HFF-Myc (cell line): ENCODE measurements at regions not wholly inside any gene's neighbourhood (a gene's known extent, or its start where the extent isn't known, plus 50 kb on each side); places are given as distances from the start of the nearest gene placed in this dataset.
"Not testable (repeated sequence)": the region's sequence is repeated elsewhere in the genome, so short reads cannot be mapped to it uniquely, and the experiment has no call there.

Experiments
- DNase-seq: peaks from one replicate; pipeline ENCODE4 v3.0.0-alpha.2; 2011; ENCODE audit warnings: low read depth; ENCODE audit errors: extremely low read depth
- H3K4me3 ChIP-seq: replicated peaks from 2 replicates; pipeline ENCODE4 v1.5.1; 2011; ENCODE audit warnings: low read depth, mild to moderate bottlenecking, control low read depth, low read length
- TF ChIP-seq, protein P1 (sequence below): IDR thresholded peaks from 2 replicates; pipeline ENCODE4 v1.5.1; 2012; ENCODE audit warnings: mild to moderate bottlenecking, low read depth, low read length, control low read depth; ENCODE audit errors: missing control alignments

DNA sequence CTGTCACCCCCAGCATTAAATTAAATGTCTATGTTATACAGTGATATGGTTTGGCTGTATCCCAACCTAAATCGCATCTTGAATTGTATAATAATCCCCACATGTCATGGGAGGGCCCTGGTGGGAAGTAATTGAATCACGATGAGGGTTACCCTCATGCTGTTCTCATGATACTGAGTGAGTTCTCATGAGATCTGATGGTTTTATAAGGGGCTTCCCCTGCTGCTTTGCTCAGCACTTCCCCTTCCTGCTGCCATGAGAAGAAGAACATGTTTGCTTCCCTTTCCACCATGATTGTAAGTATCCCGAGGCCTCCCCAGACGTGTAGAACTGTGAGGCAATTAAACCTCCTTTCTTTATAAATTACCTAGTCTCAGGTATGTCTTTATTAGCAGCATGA is 445.7 kb downstream of the MRPL39 start:
- TF ChIP-seq, protein P1, sequence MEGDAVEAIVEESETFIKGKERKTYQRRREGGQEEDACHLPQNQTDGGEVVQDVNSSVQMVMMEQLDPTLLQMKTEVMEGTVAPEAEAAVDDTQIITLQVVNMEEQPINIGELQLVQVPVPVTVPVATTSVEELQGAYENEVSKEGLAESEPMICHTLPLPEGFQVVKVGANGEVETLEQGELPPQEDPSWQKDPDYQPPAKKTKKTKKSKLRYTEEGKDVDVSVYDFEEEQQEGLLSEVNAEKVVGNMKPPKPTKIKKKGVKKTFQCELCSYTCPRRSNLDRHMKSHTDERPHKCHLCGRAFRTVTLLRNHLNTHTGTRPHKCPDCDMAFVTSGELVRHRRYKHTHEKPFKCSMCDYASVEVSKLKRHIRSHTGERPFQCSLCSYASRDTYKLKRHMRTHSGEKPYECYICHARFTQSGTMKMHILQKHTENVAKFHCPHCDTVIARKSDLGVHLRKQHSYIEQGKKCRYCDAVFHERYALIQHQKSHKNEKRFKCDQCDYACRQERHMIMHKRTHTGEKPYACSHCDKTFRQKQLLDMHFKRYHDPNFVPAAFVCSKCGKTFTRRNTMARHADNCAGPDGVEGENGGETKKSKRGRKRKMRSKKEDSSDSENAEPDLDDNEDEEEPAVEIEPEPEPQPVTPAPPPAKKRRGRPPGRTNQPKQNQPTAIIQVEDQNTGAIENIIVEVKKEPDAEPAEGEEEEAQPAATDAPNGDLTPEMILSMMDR: no peak

DNA sequence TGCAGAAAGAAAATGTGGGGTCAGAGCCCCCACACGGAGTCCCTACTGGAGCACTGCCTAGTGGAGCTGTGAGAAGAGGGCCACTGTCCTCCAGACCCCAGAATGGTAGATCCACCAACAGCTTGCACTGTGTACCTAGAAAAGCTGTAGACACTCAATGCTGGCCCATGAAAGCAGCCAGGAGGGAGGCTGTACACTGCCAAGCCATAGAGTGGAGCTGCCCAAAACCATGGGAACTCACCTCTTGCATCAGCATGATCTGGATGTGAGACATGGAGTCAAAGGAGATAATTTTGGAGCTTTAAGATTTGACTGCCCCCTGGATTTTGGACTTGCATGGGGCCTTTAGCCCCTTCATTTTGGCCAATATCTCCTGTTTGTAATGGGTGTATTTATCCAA is 452.3 kb downstream of the MRPL39 start:
- not testable (repeated sequence) for DNase-seq, H3K4me3 ChIP-seq

More for the DNA sequence above, 445.7 kb downstream of the MRPL39 start:
- H3K4me3 ChIP-seq: no peak overlapping the region
- no peak for DNase-seq

DNA sequence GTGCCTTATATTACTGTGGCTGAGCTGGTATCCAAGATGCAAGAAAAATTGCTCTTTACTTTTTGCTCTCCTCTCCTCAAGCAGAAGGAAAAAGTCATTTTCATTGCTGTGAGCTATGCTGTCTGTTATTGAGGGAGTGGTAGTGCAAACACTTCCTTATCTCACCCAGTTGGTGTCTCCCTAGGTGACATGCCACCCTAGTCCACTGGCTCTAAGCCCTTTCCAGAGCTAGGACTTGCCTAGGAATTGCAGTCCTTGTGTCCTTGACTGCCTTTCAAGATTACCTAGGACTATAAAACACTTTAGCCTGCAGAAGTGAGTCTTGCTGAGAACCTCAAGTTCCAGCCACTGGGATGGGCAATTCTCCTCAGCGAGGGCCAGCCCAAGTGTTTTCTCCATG is 458.3 kb downstream of the MRPL39 start:
- TF ChIP-seq, protein P1: no peak
- H3K4me3 ChIP-seq: no peak overlapping the region
- DNase-seq: no peak

DNA sequence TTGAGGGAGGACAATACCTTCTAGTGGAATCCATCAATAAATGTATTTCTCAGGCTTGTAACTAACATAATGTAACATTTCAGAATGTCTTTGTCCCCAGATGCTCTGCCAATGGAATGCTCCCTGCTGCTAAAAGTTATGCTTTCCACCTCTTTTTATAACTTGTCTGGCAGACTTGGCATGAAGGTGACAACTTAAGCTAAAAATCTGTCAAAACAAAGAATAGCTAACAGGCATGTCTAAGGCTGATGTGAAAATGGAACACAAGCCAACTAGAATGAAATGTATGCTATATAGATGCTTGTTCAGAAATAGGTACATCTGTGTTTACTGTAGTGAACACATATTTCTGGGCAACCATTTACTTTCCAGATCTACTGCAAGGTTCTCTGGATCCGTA is 467.9 kb downstream of the MRPL39 start:
- H3K4me3 ChIP-seq: no peak overlapping the region
- TF ChIP-seq, protein P1: no peak
- DNase-seq: no peak

DNA sequence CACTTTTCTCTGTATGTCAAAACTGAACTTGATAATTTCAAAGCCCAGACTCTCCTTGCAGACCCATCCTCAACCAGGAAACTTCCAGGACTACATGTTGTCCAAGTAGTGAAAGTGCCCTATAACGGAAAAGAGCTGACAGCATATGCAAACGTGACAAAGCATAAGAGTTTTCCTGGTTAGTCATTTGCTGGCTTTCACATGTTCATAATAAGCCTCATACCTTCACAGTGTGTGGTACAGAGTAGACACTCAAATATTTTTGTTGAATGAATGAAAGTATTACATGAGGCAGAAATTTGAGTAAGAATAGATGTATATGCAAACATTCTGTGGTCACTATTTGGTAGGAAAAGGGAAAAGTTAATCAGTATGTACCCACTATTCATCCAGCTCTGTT is 473.3 kb downstream of the MRPL39 start:
- DNase-seq: no peak
- H3K4me3 ChIP-seq: no peak overlapping the region
- TF ChIP-seq, protein P1: no peak

DNA sequence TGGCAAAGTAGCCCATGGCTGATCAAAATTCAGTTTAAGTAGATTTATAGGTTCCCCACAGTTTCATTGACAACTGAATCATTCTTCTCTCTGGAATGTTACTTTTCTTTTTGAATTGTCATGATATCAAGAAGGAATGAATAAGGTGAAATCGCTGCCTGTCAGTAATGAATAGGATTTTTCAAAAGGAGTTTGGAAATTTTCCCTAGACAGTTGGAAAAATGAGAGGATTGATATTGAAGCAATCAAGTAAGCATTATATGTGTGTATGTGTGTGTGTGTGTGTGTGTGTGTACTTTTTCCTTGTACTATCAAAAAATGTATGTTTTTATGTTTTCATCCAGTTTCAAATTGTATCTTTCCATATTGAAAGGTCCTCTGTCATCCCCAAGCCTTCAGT is 479.5 kb downstream of the MRPL39 start:
- DNase-seq: no peak
- TF ChIP-seq, protein P1: no peak
- H3K4me3 ChIP-seq: no peak overlapping the region

DNA sequence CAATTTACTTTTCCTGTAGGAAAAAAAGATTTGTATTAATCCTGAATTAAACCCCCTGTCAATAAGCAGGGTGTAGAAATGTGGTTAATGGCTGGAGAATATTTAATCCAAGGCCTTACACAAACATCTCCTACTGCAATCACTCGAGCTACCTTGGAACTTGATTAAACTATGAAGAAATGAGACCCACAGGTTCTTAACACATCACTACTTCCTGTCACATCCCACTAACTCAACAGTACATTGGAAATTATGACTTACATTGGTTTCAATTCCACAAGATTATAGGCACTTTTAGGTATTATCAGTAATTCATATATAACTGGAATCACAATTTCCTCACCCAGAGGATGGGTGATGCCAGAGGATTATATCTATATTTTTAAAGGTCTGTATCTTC is 480.3 kb downstream of the MRPL39 start:
- no peak for DNase-seq
- no peak overlapping the region for H3K4me3 ChIP-seq
- TF ChIP-seq, protein P1: no peak
